ENCODE measurements at regions not wholly inside any gene's neighbourhood (a gene's known extent, or its start where the extent isn't known, plus 50 kb on each side); places are given as distances from the start of the nearest gene placed in this dataset.

GRCh38 chr2:216553482-216554240, 55.0 kb downstream of the RPL37A start:
- H3K4me2 ChIP-seq (ENCODE audit: low read length, poor library complexity, severe bottlenecking), result no peak overlapping the region
- no peaks in the 10 kb centered on the region for H3K79me1 ChIP-seq (replicated peaks; ENCODE audit: low read length, poor library complexity, severe bottlenecking)
- no peak overlapping the region for H2BK15ac ChIP-seq (ENCODE audit: low read depth, poor library complexity, severe bottlenecking)
- 78% methylated on average over 10 of the region's 12 CpGs for WGBS
- peaks cover 30% of the 10 kb centered on the region for H3K4me1 ChIP-seq (ENCODE audit: control insufficient read depth, insufficient read depth, low read depth, low read length)
- no peak overlapping the region for H4K8ac ChIP-seq (ENCODE audit: low read length)
- no peak overlapping the region for H4K91ac ChIP-seq (ENCODE audit: low read length)
- H2AK5ac ChIP-seq (ENCODE audit: low read length, severe bottlenecking), result peak overlapping the region; percentile 6
- no peak overlapping the region for H2BK120ac ChIP-seq (ENCODE audit: low read depth, low read length)
- H3K4ac ChIP-seq (ENCODE audit: low read depth in 1 of 2, low read length in 2 of 2), result no peak overlapping the region
- no peaks in the 10 kb centered on the region for H3K27me3 ChIP-seq (ENCODE audit: control insufficient read depth in 1 of 2, insufficient read depth in 1 of 2, low read length in 2 of 2)
- H3K18ac ChIP-seq (ENCODE audit: low read depth in 1 of 2, low read length in 2 of 2), result peak overlapping the region; percentile 14 to 80
- H3K23ac ChIP-seq (ENCODE audit: low read length in 2 of 2), result no peak overlapping the region
- H3K14ac ChIP-seq (ENCODE audit: low read length in 2 of 2), result no peak overlapping the region
- no peak overlapping the region for H2BK12ac ChIP-seq (ENCODE audit: low read length in 2 of 2)
- peak; percentile 28 for DNase-seq
- H3K4me3 ChIP-seq (ENCODE audit: insufficient read depth in 1 of 2, low read depth in 1 of 2, low read length in 2 of 2), result no peak overlapping the region
- no peak overlapping the region for H3K27ac ChIP-seq (ENCODE audit: low read length, poor library complexity, severe bottlenecking)
- H3K36me3 ChIP-seq (ENCODE audit: control insufficient read depth in 1 of 2, insufficient read depth in 2 of 2, low read depth in 1 of 2, low read length in 2 of 2), result no peaks in the 10 kb centered on the region
- H3K9ac ChIP-seq (ENCODE audit: low read length), result no peak overlapping the region
- H3K9me3 ChIP-seq (ENCODE audit: control insufficient read depth, low read length), result no peaks in the 10 kb centered on the region
- no peak overlapping the region for H2AFZ ChIP-seq (ENCODE audit: low read depth, low read length)
- no peak overlapping the region for H2BK5ac ChIP-seq (ENCODE audit: low read depth, low read length, poor library complexity, severe bottlenecking)

DNA sequence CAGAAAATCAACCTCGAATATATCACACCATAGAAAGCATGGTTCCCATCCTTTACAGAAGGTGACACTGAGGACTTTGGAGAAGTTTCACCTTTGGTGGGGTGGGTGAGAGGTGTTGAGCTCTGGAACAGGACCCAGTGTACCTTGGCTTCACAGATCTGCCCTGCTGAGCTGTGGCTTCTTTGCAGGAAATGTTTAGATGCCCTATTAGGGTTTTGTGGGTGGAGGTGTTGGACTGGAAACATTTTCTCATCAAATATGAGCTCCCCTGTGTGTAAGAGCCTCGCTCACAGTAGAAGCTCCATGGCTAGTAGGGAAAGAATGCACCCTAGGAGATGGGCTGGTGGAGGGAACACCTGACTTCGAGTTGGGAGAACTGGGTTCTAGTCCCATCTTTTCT, 55.6 kb downstream of the RPL37A start:
- no peak overlapping the region for H2BK15ac ChIP-seq (ENCODE audit: low read depth, poor library complexity, severe bottlenecking)
- no peak overlapping the region for H3K9ac ChIP-seq (ENCODE audit: low read length)
- H3K4me3 ChIP-seq (ENCODE audit: insufficient read depth in 1 of 2, low read depth in 1 of 2, low read length in 2 of 2), result no peak overlapping the region
- H3K18ac ChIP-seq (ENCODE audit: low read depth in 1 of 2, low read length in 2 of 2), result no peak overlapping the region
- peak overlapping the region; percentile 80 for H2AK5ac ChIP-seq (ENCODE audit: low read length, severe bottlenecking)
- no peak overlapping the region for H2BK120ac ChIP-seq (ENCODE audit: low read depth, low read length)
- H3K23ac ChIP-seq (ENCODE audit: low read length in 2 of 2), result no peak overlapping the region
- 90% methylated on average over 2 of the region's 3 CpGs for WGBS
- H4K8ac ChIP-seq (ENCODE audit: low read length), result no peak overlapping the region
- no peak overlapping the region for H3K4me2 ChIP-seq (ENCODE audit: low read length, poor library complexity, severe bottlenecking)
- H3K9me3 ChIP-seq (ENCODE audit: control insufficient read depth, low read length), result no peaks in the 10 kb centered on the region
- H3K27me3 ChIP-seq (ENCODE audit: control insufficient read depth in 1 of 2, insufficient read depth in 1 of 2, low read length in 2 of 2), result no peaks in the 10 kb centered on the region
- no peak overlapping the region for H3K4ac ChIP-seq (ENCODE audit: low read depth in 1 of 2, low read length in 2 of 2)
- H2AFZ ChIP-seq (ENCODE audit: low read depth, low read length), result no peak overlapping the region
- H3K27ac ChIP-seq (ENCODE audit: low read length, poor library complexity, severe bottlenecking), result no peak overlapping the region
- no peak overlapping the region for H4K91ac ChIP-seq (ENCODE audit: low read length)
- H3K79me1 ChIP-seq (replicated peaks; ENCODE audit: low read length, poor library complexity, severe bottlenecking), result no peaks in the 10 kb centered on the region
- H3K4me1 ChIP-seq (ENCODE audit: control insufficient read depth, insufficient read depth, low read depth, low read length), result peaks cover 30% of the 10 kb centered on the region
- H2BK5ac ChIP-seq (ENCODE audit: low read depth, low read length, poor library complexity, severe bottlenecking), result no peak overlapping the region
- H2BK12ac ChIP-seq (ENCODE audit: low read length in 2 of 2), result peak overlapping the region in 1 of 2 experiments; percentile 55
- no peak overlapping the region for H3K14ac ChIP-seq (ENCODE audit: low read length in 2 of 2)
- no peaks in the 10 kb centered on the region for H3K36me3 ChIP-seq (ENCODE audit: control insufficient read depth in 1 of 2, insufficient read depth in 2 of 2, low read depth in 1 of 2, low read length in 2 of 2)
- no peak for DNase-seq

GRCh38 chr2:216554755-216555154, 56.1 kb downstream of the RPL37A start:
- Histone ChIP-seq H3K79me1 (replicated peaks; ENCODE audit: low read length, poor library complexity, severe bottlenecking) (no peaks in the 10 kb centered on the region), H3K23ac (ENCODE audit: low read length in 2 of 2) (no peak overlapping the region), H3K9me3 (ENCODE audit: control insufficient read depth, low read length) (no peaks in the 10 kb centered on the region)

GRCh38 chr2:216555274-216555673, 56.6 kb downstream of the RPL37A start:
- no peak overlapping the region for H3K4me3 ChIP-seq (ENCODE audit: insufficient read depth in 1 of 2, low read depth in 1 of 2, low read length in 2 of 2)
- H3K18ac ChIP-seq (ENCODE audit: low read depth in 1 of 2, low read length in 2 of 2), result no peak overlapping the region
- H3K23ac ChIP-seq (ENCODE audit: low read length in 2 of 2), result no peak overlapping the region
- H3K14ac ChIP-seq (ENCODE audit: low read length in 2 of 2), result peak overlapping the region in 1 of 2 experiments; percentile 36
- H3K4me2 ChIP-seq (ENCODE audit: low read length, poor library complexity, severe bottlenecking), result no peak overlapping the region
- H3K27ac ChIP-seq (ENCODE audit: low read length, poor library complexity, severe bottlenecking), result no peak overlapping the region
- peaks cover 31% of the 10 kb centered on the region for H3K4me1 ChIP-seq (ENCODE audit: control insufficient read depth, insufficient read depth, low read depth, low read length)
- WGBS, result 86% methylated on average over 6 of the region's 6 CpGs
- no peaks in the 10 kb centered on the region for H3K36me3 ChIP-seq (ENCODE audit: control insufficient read depth in 1 of 2, insufficient read depth in 2 of 2, low read depth in 1 of 2, low read length in 2 of 2)
- H2AFZ ChIP-seq (ENCODE audit: low read depth, low read length), result no peak overlapping the region
- DNase-seq, result no peak
- H3K79me1 ChIP-seq (replicated peaks; ENCODE audit: low read length, poor library complexity, severe bottlenecking), result no peaks in the 10 kb centered on the region
- no peak overlapping the region for H2AK5ac ChIP-seq (ENCODE audit: low read length, severe bottlenecking)
- H3K9ac ChIP-seq (ENCODE audit: low read length), result no peak overlapping the region
- no peaks in the 10 kb centered on the region for H3K27me3 ChIP-seq (ENCODE audit: control insufficient read depth in 1 of 2, insufficient read depth in 1 of 2, low read length in 2 of 2)
- no peak overlapping the region for H2BK12ac ChIP-seq (ENCODE audit: low read length in 2 of 2)
- H4K91ac ChIP-seq (ENCODE audit: low read length), result no peak overlapping the region
- no peaks in the 10 kb centered on the region for H3K9me3 ChIP-seq (ENCODE audit: control insufficient read depth, low read length)
- no peak overlapping the region for H2BK120ac ChIP-seq (ENCODE audit: low read depth, low read length)
- H2BK15ac ChIP-seq (ENCODE audit: low read depth, poor library complexity, severe bottlenecking), result peak overlapping the region; percentile 26
- peak overlapping the region in 1 of 2 experiments; percentile 39 for H3K4ac ChIP-seq (ENCODE audit: low read depth in 1 of 2, low read length in 2 of 2)
- H4K8ac ChIP-seq (ENCODE audit: low read length), result no peak overlapping the region
- no peak overlapping the region for H2BK5ac ChIP-seq (ENCODE audit: low read depth, low read length, poor library complexity, severe bottlenecking)

More at GRCh38 chr2:216554755-216555154, 56.1 kb downstream of the RPL37A start:
- H2BK120ac ChIP-seq (ENCODE audit: low read depth, low read length), result no peak overlapping the region
- H4K8ac ChIP-seq (ENCODE audit: low read length), result peak overlapping the region; percentile 46
- no peak for DNase-seq
- H3K4me1 ChIP-seq (ENCODE audit: control insufficient read depth, insufficient read depth, low read depth, low read length), result peaks cover 31% of the 10 kb centered on the region
- WGBS, result 81% methylated on average over 1 of the region's 1 CpG
- no peak overlapping the region for H2AFZ ChIP-seq (ENCODE audit: low read depth, low read length)
- peak overlapping the region in 1 of 2 experiments; percentile 39 for H3K4ac ChIP-seq (ENCODE audit: low read depth in 1 of 2, low read length in 2 of 2)
- H3K4me3 ChIP-seq (ENCODE audit: insufficient read depth in 1 of 2, low read depth in 1 of 2, low read length in 2 of 2), result no peak overlapping the region
- no peak overlapping the region for H3K9ac ChIP-seq (ENCODE audit: low read length)
- no peak overlapping the region for H2BK12ac ChIP-seq (ENCODE audit: low read length in 2 of 2)
- no peak overlapping the region for H3K18ac ChIP-seq (ENCODE audit: low read depth in 1 of 2, low read length in 2 of 2)
- H3K27me3 ChIP-seq (ENCODE audit: control insufficient read depth in 1 of 2, insufficient read depth in 1 of 2, low read length in 2 of 2), result no peaks in the 10 kb centered on the region
- no peaks in the 10 kb centered on the region for H3K36me3 ChIP-seq (ENCODE audit: control insufficient read depth in 1 of 2, insufficient read depth in 2 of 2, low read depth in 1 of 2, low read length in 2 of 2)
- peak overlapping the region; percentile 80 for H2AK5ac ChIP-seq (ENCODE audit: low read length, severe bottlenecking)
- no peak overlapping the region for H2BK5ac ChIP-seq (ENCODE audit: low read depth, low read length, poor library complexity, severe bottlenecking)
- H3K4me2 ChIP-seq (ENCODE audit: low read length, poor library complexity, severe bottlenecking), result no peak overlapping the region
- H3K14ac ChIP-seq (ENCODE audit: low read length in 2 of 2), result no peak overlapping the region
- H4K91ac ChIP-seq (ENCODE audit: low read length), result peak overlapping the region; percentile 66
- H2BK15ac ChIP-seq (ENCODE audit: low read depth, poor library complexity, severe bottlenecking), result no peak overlapping the region
- H3K27ac ChIP-seq (ENCODE audit: low read length, poor library complexity, severe bottlenecking), result no peak overlapping the region

Data from mesenchymal stem cell (in vitro differentiated cells and primary cell).